HepG2 (cell line): ENCODE measurements at regions not wholly inside any gene's neighbourhood (a gene's known extent, or its start where the extent isn't known, plus 50 kb on each side); places are given as distances from the start of the nearest gene placed in this dataset.

ENCODE experiments used
- ATAC-seq: fragments of 200-7000 bp; cut with Tn5 transposase; 3 replicates; pipeline ENCODE4 v1.9.1; 2020; ENCODE audit warnings: mild to moderate bottlenecking, moderate library complexity
- BruUV-seq: library from RNA; stranded (reverse); fragments of 400-500 nt; replicated peaks from 2 replicates; lab custom pipeline; 2021; lab: Mats Ljungman, UMichigan
- CTCF ChIA-PET: fragments of 300-600 bp; formaldehyde crosslinking; extraction: SDS; loops from one replicate; lab custom pipeline; 2021; ENCODE audit warnings: low total read pairs, inconsistent platforms, low intra/inter-chr PET ratio; lab: Yijun Ruan, JAX
- POLR2A ChIA-PET: fragments of 350-600 bp; sonication (Branson Sonifier 250); formaldehyde crosslinking; loops from one replicate; lab custom pipeline; 2020; ENCODE audit warnings: antibody characterized with exemption, inconsistent platforms; lab: Yijun Ruan, JAX
- DNase-seq: peaks from one replicate; pipeline ENCODE4 v3.0.0-alpha.2; 2015; ENCODE audit warnings: low spot score
- FAIRE-seq: peaks from 3 replicates; lab custom pipeline; 2011; peaks lifted over from hg19 to GRCh38; lab: Jason Lieb, UNC
- H2AFZ ChIP-seq: one replicate; pipeline ENCODE4 v1.6.1; 2011; ENCODE audit warnings: low read length, inconsistent platforms
- H3K27ac ChIP-seq: fragments of 300-600 bp; 3 replicates; pipeline ENCODE4 v1.8.0; 2011; ENCODE audit warnings: mixed run types, mild to moderate bottlenecking, mixed read lengths, low read length, inconsistent platforms; ENCODE audit not compliant: insufficient read depth; ENCODE audit errors: extremely low read length
- H3K27me3 ChIP-seq, 2 experiments: fragments of 200-600 bp in 1 of 2; 2 replicates in 1 of 2; 3 replicates in 1 of 2; pipeline versions ENCODE4 v1.6.0 to v1.8.0; 2011; ENCODE audit warnings: low read length in 2 of 2, mild to moderate bottlenecking in 2 of 2, moderate library complexity in 2 of 2, inconsistent platforms in 1 of 2; ENCODE audit not compliant: insufficient read depth in 2 of 2, control insufficient read depth in 1 of 2
- H3K36me3 ChIP-seq, 2 experiments: fragments of 200-600 bp in 1 of 2; replicated peaks in 1 of 2; 2 replicates in 1 of 2; 3 replicates in 1 of 2; pipeline versions ENCODE4 v1.5.1 to v1.8.0; 2011; ENCODE audit warnings: low read length in 2 of 2, inconsistent platforms in 1 of 2; ENCODE audit not compliant: insufficient read depth in 2 of 2, control insufficient read depth in 1 of 2
- H3K4me1 ChIP-seq: 2 replicates; pipeline ENCODE4 v1.5.1; 2012; ENCODE audit warnings: low read length, inconsistent platforms; ENCODE audit not compliant: insufficient read depth
- H3K4me2 ChIP-seq: 2 replicates; pipeline ENCODE4 v1.6.0; 2011; ENCODE audit warnings: low read depth, low read length, inconsistent platforms
- H3K4me3 ChIP-seq, 3 experiments: fragments of 200-600 bp in 1 of 3; sonication (generic), shearing (Covaris generic) in 1 of 3; replicated peaks in 1 of 3; 2 replicates each; pipeline ENCODE4 v1.5.1; 2011 to 2016; ENCODE audit warnings: low read length in 3 of 3, inconsistent platforms in 2 of 3, low read depth in 2 of 3, mild to moderate bottlenecking in 2 of 3, control low read depth in 1 of 3, mixed read lengths in 1 of 3; ENCODE audit not compliant: insufficient read depth in 1 of 3
- H3K79me2 ChIP-seq: one replicate; pipeline ENCODE4 v1.6.1; 2011; ENCODE audit warnings: low read length, inconsistent platforms; ENCODE audit not compliant: insufficient read depth
- H3K9ac ChIP-seq: 2 replicates; pipeline ENCODE4 v1.6.0; 2011; ENCODE audit warnings: mild to moderate bottlenecking, low read depth, low read length, inconsistent platforms; ENCODE audit not compliant: insufficient read depth
- H3K9me3 ChIP-seq: 2 replicates; pipeline ENCODE4 v1.5.1; 2012; ENCODE audit warnings: mild to moderate bottlenecking, low read length
- H4K20me1 ChIP-seq: 2 replicates; pipeline ENCODE4 v1.6.0; 2011; ENCODE audit warnings: inconsistent platforms, mild to moderate bottlenecking, low read length, moderate library complexity; ENCODE audit not compliant: insufficient read depth
- HNF4A ChIP-seq: sonication (generic); formaldehyde crosslinking; IDR thresholded peaks from 2 replicates; pipeline ENCODE4 v1.4.0; 2020; ENCODE audit warnings: missing genetic modification reagents
- HNRNPL ChIP-seq: fragments of 200-400 bp; formaldehyde crosslinking; IDR thresholded peaks from 2 replicates; pipeline ENCODE4 v1.6.1; 2017; ENCODE audit warnings: mild to moderate bottlenecking, low read depth, low read length
- SATB2 ChIP-seq: sonication (generic); formaldehyde crosslinking; IDR thresholded peaks from 2 replicates; pipeline ENCODE4 v1.5.0; 2020; ENCODE audit warnings: missing genetic modification reagents
- ZNF446 ChIP-seq: sonication (generic); formaldehyde crosslinking; IDR thresholded peaks from 2 replicates; pipeline ENCODE4 v1.5.0; 2020; ENCODE audit warnings: mild to moderate bottlenecking, missing genetic modification reagents
- WGBS: methylation state at CpG from one replicate; pipeline ENCODE4 v1.1.6; 2017; ENCODE audit warnings: low lambda C conversion rate; 5-methylcytosine and 5-hydroxymethylcytosine counted together
- in situ Hi-C: cut with HindIII; loops from 2 replicates; pipeline ENCODE4 v1.10.0; 2017; ENCODE audit warnings: low pct_unique_long_range_greater_than_20kb; ENCODE audit not compliant: extremely low pct_ligation_motif_present
- intact Hi-C: fragments of 100-400 bp; cut with micrococcal nuclease; formaldehyde crosslinking; loops from one replicate; pipeline ENCODE4 v1.10.0; 2022; ENCODE audit not compliant: unreplicated experiment
- TF ChIP-seq, protein P1 (sequence below): sonication (generic); formaldehyde crosslinking; IDR thresholded peaks from 2 replicates; pipeline ENCODE4 v1.4.0; 2020; ENCODE audit warnings: missing genetic modification reagents
- TF ChIP-seq, protein P2 (sequence below): sonication (generic); formaldehyde crosslinking; IDR thresholded peaks from 2 replicates; pipeline ENCODE4 v1.9.0; 2022; ENCODE audit warnings: low read depth, missing genetic modification reagents
- TF ChIP-seq, protein P3 (sequence below): sonication (generic); formaldehyde crosslinking; IDR thresholded peaks from 2 replicates; pipeline ENCODE4 v1.5.1; 2020; ENCODE audit warnings: mild to moderate bottlenecking, missing genetic modification reagents, moderate library complexity
- TF ChIP-seq, protein P4 (sequence below): sonication (generic); formaldehyde crosslinking; IDR thresholded peaks from 2 replicates; pipeline ENCODE4 v1.4.0; 2020; ENCODE audit warnings: missing genetic modification reagents
- TF ChIP-seq, protein P5 (sequence below): sonication (generic); formaldehyde crosslinking; IDR thresholded peaks from 2 replicates; pipeline ENCODE4 v1.4.0; 2020; ENCODE audit warnings: missing genetic modification reagents, mild to moderate bottlenecking, borderline replicate concordance

DNA sequence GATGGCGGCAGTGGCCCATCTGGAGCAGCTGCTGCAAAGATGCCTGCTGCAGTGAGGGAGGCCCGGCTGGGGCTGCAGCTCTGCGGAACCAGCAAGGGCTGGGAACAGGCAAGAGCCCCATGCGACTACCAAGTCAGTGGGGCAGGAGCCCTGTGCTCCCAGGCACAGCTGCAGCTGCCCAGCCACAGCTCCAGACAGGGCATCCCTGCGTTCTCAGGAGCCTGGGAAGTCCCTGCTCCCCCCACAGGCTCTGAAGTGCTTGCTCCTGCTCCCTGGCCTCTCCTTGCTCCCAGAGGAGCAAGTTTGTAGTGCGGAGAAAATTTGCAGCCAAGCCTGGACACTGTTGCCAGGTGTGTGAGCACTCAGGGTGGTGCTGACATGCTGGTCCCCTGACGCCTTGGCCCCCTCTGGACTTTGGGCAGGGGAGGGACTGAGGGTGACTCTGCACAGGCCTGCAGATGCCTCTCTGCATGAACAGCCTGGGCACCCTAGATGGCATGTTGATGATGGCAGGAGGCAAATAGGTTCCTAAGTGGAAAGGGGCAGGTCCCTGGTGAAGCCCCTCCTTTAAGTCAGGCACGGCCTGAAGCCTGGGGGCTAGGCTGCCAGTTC lies 105.6 kb downstream of the LYZL1 start:
- 25% methylated on average over 4 of the region's 8 CpGs for WGBS
- in situ Hi-C loops: no loop called here
- Histone ChIP-seq H3K36me3 (no peaks in the 10 kb centered on the region), H3K27me3 (0 out of 5 replicates have a peak, but pooled peaks cover 0 to 1% of the 10 kb centered on the region in 2 experiments), H3K4me1 (peaks cover 26% of the 10 kb centered on the region), H3K4me2 (peak overlapping the region; percentile 25), H2AFZ (no peak overlapping the region), H4K20me1 (no peaks in the 10 kb centered on the region), H3K9me3 (no peaks in the 10 kb centered on the region), H3K9ac (no peak overlapping the region), H3K4me3 (0 out of 6 replicates have a peak overlapping the region, but pooled peaks of 1 of the 3 experiments have one; percentile 7), H3K79me2 (no peaks in the 10 kb centered on the region), H3K27ac (no peak overlapping the region)
- POLR2A ChIA-PET: no interaction called here
- FAIRE-seq (no peak), ATAC-seq (peak; percentile 79), DNase-seq (no peak)
- intact Hi-C loops: loop anchor here (5.0 kb wide), 1 partner anchor 77 kb away; no protein-coding TSS in a partner anchor
- CTCF ChIA-PET: no interaction called here
- BruUV-seq: no TSS peak
- TF ChIP-seq, protein P1, sequence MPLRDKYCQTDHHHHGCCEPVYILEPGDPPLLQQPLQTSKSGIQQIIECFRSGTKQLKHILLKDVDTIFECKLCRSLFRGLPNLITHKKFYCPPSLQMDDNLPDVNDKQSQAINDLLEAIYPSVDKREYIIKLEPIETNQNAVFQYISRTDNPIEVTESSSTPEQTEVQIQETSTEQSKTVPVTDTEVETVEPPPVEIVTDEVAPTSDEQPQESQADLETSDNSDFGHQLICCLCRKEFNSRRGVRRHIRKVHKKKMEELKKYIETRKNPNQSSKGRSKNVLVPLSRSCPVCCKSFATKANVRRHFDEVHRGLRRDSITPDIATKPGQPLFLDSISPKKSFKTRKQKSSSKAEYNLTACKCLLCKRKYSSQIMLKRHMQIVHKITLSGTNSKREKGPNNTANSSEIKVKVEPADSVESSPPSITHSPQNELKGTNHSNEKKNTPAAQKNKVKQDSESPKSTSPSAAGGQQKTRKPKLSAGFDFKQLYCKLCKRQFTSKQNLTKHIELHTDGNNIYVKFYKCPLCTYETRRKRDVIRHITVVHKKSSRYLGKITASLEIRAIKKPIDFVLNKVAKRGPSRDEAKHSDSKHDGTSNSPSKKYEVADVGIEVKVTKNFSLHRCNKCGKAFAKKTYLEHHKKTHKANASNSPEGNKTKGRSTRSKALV: no peak
- TF ChIP-seq, protein P2, sequence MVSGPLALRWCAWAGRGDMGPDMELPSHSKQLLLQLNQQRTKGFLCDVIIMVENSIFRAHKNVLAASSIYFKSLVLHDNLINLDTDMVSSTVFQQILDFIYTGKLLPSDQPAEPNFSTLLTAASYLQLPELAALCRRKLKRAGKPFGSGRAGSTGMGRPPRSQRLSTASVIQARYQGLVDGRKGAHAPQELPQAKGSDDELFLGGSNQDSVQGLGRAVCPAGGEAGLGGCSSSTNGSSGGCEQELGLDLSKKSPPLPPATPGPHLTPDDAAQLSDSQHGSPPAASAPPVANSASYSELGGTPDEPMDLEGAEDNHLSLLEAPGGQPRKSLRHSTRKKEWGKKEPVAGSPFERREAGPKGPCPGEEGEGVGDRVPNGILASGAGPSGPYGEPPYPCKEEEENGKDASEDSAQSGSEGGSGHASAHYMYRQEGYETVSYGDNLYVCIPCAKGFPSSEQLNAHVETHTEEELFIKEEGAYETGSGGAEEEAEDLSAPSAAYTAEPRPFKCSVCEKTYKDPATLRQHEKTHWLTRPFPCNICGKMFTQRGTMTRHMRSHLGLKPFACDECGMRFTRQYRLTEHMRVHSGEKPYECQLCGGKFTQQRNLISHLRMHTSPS (CRISPR knock-in tag): peak; percentile 25; the same call in 1 of the 2 replicates
- TF ChIP-seq, protein P3, sequence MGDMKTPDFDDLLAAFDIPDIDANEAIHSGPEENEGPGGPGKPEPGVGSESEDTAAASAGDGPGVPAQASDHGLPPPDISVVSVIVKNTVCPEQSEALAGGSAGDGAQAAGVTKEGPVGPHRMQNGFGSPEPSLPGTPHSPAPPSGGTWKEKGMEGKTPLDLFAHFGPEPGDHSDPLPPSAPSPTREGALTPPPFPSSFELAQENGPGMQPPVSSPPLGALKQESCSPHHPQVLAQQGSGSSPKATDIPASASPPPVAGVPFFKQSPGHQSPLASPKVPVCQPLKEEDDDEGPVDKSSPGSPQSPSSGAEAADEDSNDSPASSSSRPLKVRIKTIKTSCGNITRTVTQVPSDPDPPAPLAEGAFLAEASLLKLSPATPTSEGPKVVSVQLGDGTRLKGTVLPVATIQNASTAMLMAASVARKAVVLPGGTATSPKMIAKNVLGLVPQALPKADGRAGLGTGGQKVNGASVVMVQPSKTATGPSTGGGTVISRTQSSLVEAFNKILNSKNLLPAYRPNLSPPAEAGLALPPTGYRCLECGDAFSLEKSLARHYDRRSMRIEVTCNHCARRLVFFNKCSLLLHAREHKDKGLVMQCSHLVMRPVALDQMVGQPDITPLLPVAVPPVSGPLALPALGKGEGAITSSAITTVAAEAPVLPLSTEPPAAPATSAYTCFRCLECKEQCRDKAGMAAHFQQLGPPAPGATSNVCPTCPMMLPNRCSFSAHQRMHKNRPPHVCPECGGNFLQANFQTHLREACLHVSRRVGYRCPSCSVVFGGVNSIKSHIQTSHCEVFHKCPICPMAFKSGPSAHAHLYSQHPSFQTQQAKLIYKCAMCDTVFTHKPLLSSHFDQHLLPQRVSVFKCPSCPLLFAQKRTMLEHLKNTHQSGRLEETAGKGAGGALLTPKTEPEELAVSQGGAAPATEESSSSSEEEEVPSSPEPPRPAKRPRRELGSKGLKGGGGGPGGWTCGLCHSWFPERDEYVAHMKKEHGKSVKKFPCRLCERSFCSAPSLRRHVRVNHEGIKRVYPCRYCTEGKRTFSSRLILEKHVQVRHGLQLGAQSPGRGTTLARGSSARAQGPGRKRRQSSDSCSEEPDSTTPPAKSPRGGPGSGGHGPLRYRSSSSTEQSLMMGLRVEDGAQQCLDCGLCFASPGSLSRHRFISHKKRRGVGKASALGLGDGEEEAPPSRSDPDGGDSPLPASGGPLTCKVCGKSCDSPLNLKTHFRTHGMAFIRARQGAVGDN (CRISPR knock-in tag): peak; percentile 22; the same call in 1 of the 2 replicates
- no peak for TF ChIP-seq ZNF446 (CRISPR knock-in tag)
- TF ChIP-seq, protein P4, sequence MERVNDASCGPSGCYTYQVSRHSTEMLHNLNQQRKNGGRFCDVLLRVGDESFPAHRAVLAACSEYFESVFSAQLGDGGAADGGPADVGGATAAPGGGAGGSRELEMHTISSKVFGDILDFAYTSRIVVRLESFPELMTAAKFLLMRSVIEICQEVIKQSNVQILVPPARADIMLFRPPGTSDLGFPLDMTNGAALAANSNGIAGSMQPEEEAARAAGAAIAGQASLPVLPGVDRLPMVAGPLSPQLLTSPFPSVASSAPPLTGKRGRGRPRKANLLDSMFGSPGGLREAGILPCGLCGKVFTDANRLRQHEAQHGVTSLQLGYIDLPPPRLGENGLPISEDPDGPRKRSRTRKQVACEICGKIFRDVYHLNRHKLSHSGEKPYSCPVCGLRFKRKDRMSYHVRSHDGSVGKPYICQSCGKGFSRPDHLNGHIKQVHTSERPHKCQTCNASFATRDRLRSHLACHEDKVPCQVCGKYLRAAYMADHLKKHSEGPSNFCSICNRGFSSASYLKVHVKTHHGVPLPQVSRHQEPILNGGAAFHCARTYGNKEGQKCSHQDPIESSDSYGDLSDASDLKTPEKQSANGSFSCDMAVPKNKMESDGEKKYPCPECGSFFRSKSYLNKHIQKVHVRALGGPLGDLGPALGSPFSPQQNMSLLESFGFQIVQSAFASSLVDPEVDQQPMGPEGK (CRISPR knock-in tag): peak; percentile 65
- TF ChIP-seq SATB2 (CRISPR knock-in tag): no peak
- peak; percentile 67 for TF ChIP-seq HNF4A (CRISPR knock-in tag)
- TF ChIP-seq, protein P5, sequence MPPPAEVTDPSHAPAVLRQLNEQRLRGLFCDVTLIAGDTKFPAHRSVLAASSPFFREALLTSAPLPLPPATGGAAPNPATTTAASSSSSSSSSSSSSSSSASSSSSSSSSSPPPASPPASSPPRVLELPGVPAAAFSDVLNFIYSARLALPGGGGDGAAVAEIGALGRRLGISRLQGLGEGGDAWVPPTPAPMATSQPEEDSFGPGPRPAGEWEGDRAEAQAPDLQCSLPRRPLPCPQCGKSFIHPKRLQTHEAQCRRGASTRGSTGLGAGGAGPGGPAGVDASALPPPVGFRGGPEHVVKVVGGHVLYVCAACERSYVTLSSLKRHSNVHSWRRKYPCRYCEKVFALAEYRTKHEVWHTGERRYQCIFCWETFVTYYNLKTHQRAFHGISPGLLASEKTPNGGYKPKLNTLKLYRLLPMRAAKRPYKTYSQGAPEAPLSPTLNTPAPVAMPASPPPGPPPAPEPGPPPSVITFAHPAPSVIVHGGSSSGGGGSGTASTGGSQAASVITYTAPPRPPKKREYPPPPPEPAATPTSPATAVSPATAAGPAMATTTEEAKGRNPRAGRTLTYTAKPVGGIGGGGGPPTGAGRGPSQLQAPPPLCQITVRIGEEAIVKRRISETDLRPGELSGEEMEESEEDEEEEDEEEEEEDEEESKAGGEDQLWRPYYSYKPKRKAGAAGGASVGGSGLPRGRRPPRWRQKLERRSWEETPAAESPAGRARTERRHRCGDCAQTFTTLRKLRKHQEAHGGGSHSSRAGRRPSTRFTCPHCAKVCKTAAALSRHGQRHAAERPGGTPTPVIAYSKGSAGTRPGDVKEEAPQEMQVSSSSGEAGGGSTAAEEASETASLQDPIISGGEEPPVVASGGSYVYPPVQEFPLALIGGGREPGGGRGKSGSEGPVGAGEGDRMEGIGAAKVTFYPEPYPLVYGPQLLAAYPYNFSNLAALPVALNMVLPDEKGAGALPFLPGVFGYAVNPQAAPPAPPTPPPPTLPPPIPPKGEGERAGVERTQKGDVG (CRISPR knock-in tag): 0 out of 2 replicates have a peak, but pooled peaks have one; percentile 42
- 0 out of 2 replicates have a peak, but pooled peaks have one; percentile 52 for TF ChIP-seq HNRNPL
